ENCODE measurements at regions not wholly inside any gene's neighbourhood (a gene's known extent, or its start where the extent isn't known, plus 50 kb on each side); places are given as distances from the start of the nearest gene placed in this dataset.

DNA sequence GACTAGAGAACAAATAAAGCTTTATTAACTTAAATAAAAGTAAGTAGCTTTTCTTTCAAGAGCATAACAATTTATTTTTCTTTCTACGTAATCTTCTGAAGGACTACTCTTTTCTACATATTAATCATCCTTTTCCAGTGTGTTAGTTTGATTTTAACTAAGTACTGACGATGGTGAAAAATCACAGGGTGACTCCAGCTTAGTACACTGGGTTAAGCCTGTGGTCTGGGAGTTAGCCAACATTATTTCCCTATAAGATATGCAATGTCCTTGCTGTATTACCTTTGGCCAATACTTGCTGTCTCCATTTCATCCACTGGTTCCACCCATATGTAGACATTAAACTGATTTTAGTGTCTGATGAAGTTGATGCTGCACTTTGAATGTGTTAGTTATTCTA is 508.6 kb upstream of the SUCLG2 start:
- H3K9me3 ChIP-seq, result no peaks in the 10 kb centered on the region
- H3K4me2 ChIP-seq, result no peak overlapping the region
- CTCF ChIA-PET, result no interaction called here
- TF ChIP-seq EP300 (IDR thresholded peaks at IDR 0.05), result no peak
- no peak for TF ChIP-seq CHD2 (IDR thresholded peaks at IDR 0.05; ENCODE audit: low read length, partially characterized antibody)
- TF ChIP-seq MAZ (IDR thresholded peaks at IDR 0.05; ENCODE audit: borderline replicate concordance, low read depth, low read length), result no peak
- no peak for TF ChIP-seq GATA3 (IDR thresholded peaks at IDR 0.05; ENCODE audit: borderline replicate concordance)
- TF ChIP-seq, protein P1, sequence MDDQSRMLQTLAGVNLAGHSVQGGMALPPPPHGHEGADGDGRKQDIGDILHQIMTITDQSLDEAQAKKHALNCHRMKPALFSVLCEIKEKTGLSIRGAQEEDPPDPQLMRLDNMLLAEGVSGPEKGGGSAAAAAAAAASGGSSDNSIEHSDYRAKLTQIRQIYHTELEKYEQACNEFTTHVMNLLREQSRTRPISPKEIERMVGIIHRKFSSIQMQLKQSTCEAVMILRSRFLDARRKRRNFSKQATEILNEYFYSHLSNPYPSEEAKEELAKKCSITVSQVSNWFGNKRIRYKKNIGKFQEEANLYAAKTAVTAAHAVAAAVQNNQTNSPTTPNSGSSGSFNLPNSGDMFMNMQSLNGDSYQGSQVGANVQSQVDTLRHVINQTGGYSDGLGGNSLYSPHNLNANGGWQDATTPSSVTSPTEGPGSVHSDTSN (IDR thresholded peaks at IDR 0.05), result no peak
- TF ChIP-seq EHF (CRISPR knock-in tag; IDR thresholded peaks at IDR 0.05), result no peak
- TF ChIP-seq RNF2 (IDR thresholded peaks at IDR 0.05; ENCODE audit: borderline replicate concordance, low read depth), result no peak
- no peak for TF ChIP-seq CBX8 (IDR thresholded peaks at IDR 0.05)
- no peak for TF ChIP-seq HOXB13 (CRISPR knock-in tag; IDR thresholded peaks at IDR 0.05; ENCODE audit: low read depth)
- FAIRE-seq (no peak), DNase-seq (ENCODE audit: low read depth in 1 of 2, low spot score in 1 of 2) (no peak), ATAC-seq (no peak)
- no peak overlapping the region for H3K27ac ChIP-seq
- POLR2A ChIA-PET, result no interaction called here
- WGBS (ENCODE audit: missing lambda C conversion rate), result 3% methylated on average over 2 of the region's 2 CpGs
- no peak overlapping the region for H3K4me3 ChIP-seq
- no peaks in the 10 kb centered on the region for H3K4me1 ChIP-seq

DNA sequence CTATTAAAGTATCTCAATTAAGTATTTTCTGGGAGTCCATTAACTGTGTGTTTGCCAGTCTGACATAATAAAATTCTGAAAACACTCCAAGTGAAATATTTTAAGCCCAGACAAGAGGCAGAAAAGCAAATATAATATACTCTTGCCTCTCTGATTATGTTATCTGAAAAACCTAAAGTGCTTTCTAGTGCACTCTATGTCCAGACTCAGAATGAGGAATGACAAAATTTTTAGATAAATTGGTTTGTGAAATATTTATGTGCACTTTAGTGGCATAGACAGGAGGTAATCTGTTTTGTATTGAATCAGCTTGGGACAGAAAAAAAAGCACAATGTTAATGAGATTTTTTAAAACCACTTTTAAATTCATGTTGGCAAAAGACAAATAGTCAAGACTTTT is 508.2 kb upstream of the SUCLG2 start:
- H3K9me3 ChIP-seq, result no peaks in the 10 kb centered on the region
- ChIA-PET POLR2A (no interaction called here), CTCF (no interaction called here)
- no peak for ATAC-seq
- no peak for DNase-seq (ENCODE audit: low read depth in 1 of 2, low spot score in 1 of 2)
- H3K27ac ChIP-seq, result no peak overlapping the region
- H3K4me1 ChIP-seq, result no peaks in the 10 kb centered on the region
- no peak overlapping the region for H3K4me2 ChIP-seq
- TF ChIP-seq NR3C1 (IDR thresholded peaks at IDR 0.05) (no peak), CEBPB (IDR thresholded peaks at IDR 0.05) (no peak), RNF2 (IDR thresholded peaks at IDR 0.05; ENCODE audit: borderline replicate concordance, low read depth) (no peak), SREBF2 (IDR thresholded peaks at IDR 0.05) (no peak), ZFP36 (IDR thresholded peaks at IDR 0.05; ENCODE audit: borderline replicate concordance, partially characterized antibody) (no peak), RCOR1 (IDR thresholded peaks at IDR 0.05; ENCODE audit: low read depth, low read length) (no peak), PHF8 (IDR thresholded peaks at IDR 0.05; ENCODE audit: borderline replicate concordance, low read depth) (no peak), BHLHE40 (IDR thresholded peaks at IDR 0.05; ENCODE audit: low read depth, low read length) (no peak), RAD21 (conservative IDR thresholded peaks at IDR 0.05 in 1 of 2, IDR thresholded peaks at IDR 0.05 in 1 of 2) (no peak), TP53 (CRISPR knock-in tag; IDR thresholded peaks at IDR 0.05) (no peak), MAFK (IDR thresholded peaks at IDR 0.05; ENCODE audit: partially characterized antibody) (no peak), NFE2L2 (conservative IDR thresholded peaks at IDR 0.05; ENCODE audit: low read length) (no peak), EHMT2 (IDR thresholded peaks at IDR 0.05; ENCODE audit: low read depth) (no peak), SMC3 (IDR thresholded peaks at IDR 0.05) (no peak), FOXS1 (CRISPR knock-in tag; IDR thresholded peaks at IDR 0.05) (no peak), CHD2 (IDR thresholded peaks at IDR 0.05; ENCODE audit: low read length, partially characterized antibody) (no peak)
- TF ChIP-seq, protein P2, sequence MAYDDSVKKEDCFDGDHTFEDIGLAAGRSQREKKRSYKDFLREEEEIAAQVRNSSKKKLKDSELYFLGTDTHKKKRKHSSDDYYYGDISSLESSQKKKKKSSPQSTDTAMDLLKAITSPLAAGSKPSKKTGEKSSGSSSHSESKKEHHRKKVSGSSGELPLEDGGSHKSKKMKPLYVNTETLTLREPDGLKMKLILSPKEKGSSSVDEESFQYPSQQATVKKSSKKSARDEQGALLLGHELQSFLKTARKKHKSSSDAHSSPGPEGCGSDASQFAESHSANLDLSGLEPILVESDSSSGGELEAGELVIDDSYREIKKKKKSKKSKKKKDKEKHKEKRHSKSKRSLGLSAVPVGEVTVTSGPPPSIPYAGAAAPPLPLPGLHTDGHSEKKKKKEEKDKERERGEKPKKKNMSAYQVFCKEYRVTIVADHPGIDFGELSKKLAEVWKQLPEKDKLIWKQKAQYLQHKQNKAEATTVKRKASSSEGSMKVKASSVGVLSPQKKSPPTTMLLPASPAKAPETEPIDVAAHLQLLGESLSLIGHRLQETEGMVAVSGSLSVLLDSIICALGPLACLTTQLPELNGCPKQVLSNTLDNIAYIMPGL (CRISPR knock-in tag; IDR thresholded peaks at IDR 0.05; ENCODE audit: borderline replicate concordance), result no peak
- TF ChIP-seq, protein P3, sequence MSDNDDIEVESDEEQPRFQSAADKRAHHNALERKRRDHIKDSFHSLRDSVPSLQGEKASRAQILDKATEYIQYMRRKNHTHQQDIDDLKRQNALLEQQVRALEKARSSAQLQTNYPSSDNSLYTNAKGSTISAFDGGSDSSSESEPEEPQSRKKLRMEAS (IDR thresholded peaks at IDR 0.05), result no peak
- TF ChIP-seq, protein P4, sequence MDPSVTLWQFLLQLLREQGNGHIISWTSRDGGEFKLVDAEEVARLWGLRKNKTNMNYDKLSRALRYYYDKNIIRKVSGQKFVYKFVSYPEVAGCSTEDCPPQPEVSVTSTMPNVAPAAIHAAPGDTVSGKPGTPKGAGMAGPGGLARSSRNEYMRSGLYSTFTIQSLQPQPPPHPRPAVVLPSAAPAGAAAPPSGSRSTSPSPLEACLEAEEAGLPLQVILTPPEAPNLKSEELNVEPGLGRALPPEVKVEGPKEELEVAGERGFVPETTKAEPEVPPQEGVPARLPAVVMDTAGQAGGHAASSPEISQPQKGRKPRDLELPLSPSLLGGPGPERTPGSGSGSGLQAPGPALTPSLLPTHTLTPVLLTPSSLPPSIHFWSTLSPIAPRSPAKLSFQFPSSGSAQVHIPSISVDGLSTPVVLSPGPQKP (IDR thresholded peaks at IDR 0.05; ENCODE audit: low read depth, low read length), result no peak
- TF ChIP-seq, protein P5, sequence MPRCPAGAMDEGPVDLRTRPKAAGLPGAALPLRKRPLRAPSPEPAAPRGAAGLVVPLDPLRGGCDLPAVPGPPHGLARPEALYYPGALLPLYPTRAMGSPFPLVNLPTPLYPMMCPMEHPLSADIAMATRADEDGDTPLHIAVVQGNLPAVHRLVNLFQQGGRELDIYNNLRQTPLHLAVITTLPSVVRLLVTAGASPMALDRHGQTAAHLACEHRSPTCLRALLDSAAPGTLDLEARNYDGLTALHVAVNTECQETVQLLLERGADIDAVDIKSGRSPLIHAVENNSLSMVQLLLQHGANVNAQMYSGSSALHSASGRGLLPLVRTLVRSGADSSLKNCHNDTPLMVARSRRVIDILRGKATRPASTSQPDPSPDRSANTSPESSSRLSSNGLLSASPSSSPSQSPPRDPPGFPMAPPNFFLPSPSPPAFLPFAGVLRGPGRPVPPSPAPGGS (IDR thresholded peaks at IDR 0.05), result no peak
- no peak overlapping the region for H3K4me3 ChIP-seq
- FAIRE-seq, result no peak

All from A549 (cell line).